ENCODE measurements at regions not wholly inside any gene's neighbourhood (a gene's known extent, or its start where the extent isn't known, plus 50 kb on each side); places are given as distances from the start of the nearest gene placed in this dataset.
"Not testable (repeated sequence)": the region's sequence is repeated elsewhere in the genome, so short reads cannot be mapped to it uniquely, and the experiment has no call there.

GRCh38 chr12:30201301-30202160 lies 417.8 kb upstream of the TMTC1 start:
- no peak for DNase-seq

GRCh38 chr12:30200864-30201263 lies 417.1 kb upstream of the TMTC1 start:
- DNase-seq: no peak

- no peak for DNase-seq
Measured at GRCh38 chr12:30197392-30198057, 413.8 kb upstream of the TMTC1 start.

- DNase-seq: no peak
Measured at GRCh38 chr12:30191696-30192455, 408.1 kb upstream of the TMTC1 start.

GRCh38 chr12:30188602-30189326 lies 405.0 kb upstream of the TMTC1 start:
- no peak for DNase-seq

- DNase-seq: no peak
Measured at GRCh38 chr12:30187426-30187825, 403.7 kb upstream of the TMTC1 start.

- no peak for DNase-seq
Measured at GRCh38 chr12:30181334-30181733, 397.6 kb upstream of the TMTC1 start.

GRCh38 chr12:30180602-30181001 lies 396.9 kb upstream of the TMTC1 start:
- no peak for DNase-seq

GRCh38 chr12:30178916-30179315 lies 395.2 kb upstream of the TMTC1 start:
- DNase-seq: no peak

- DNase-seq: no peak
Measured at GRCh38 chr12:30169839-30170591, 386.3 kb upstream of the TMTC1 start.

- DNase-seq: no peak
Measured at GRCh38 chr12:30166006-30166795, 382.5 kb upstream of the TMTC1 start.

- DNase-seq: no peak
Measured at GRCh38 chr12:30164382-30165318, 380.9 kb upstream of the TMTC1 start.

- DNase-seq: not testable (repeated sequence)
Measured at GRCh38 chr12:30156833-30157232, 373.1 kb upstream of the TMTC1 start.

GRCh38 chr12:30155001-30155730 lies 371.4 kb upstream of the TMTC1 start:
- DNase-seq: no peak

- DNase-seq: no peak
Measured at GRCh38 chr12:30153981-30154380, 370.2 kb upstream of the TMTC1 start.

- no peak for DNase-seq
Measured at GRCh38 chr12:30152705-30153104, 369.0 kb upstream of the TMTC1 start.

GRCh38 chr12:30151831-30152230 lies 368.1 kb upstream of the TMTC1 start:
- no peak for DNase-seq

- DNase-seq: no peak
Measured at GRCh38 chr12:30146561-30146960, 362.8 kb upstream of the TMTC1 start.

GRCh38 chr12:30145684-30146032 lies 361.9 kb upstream of the TMTC1 start:
- no peak for DNase-seq
